ENCODE measurements at regions not wholly inside any gene's neighbourhood (a gene's known extent, or its start where the extent isn't known, plus 50 kb on each side); places are given as distances from the start of the nearest gene placed in this dataset.

DNA sequence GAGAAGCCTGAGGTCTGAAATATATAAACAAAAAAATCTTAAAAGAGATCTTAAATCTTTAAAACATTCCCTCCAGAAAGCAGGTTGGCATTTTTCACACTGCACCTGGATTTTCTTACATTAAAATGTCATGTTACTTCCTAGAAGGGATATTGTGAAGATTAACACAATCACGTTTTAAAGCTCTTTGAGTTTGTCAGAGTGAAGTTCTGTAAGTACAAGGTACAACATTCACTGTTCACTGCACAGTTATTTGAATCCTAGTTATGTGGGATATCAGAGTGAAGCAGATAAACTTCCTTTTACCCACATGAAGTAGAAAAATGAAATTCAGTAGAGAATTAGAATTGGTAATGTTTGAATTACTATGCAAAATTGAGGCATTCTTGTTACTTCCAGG, 353.6 kb upstream of the RGMB start:
- FAIRE-seq (no peak), DNase-seq (ENCODE audit: insufficient read length, low spot score) (no peak)
- TF ChIP-seq PAX5 (IDR thresholded peaks at IDR 0.05; ENCODE audit: insufficient read depth, low read length, severe bottlenecking) (no peak), POLR2A (IDR thresholded peaks at IDR 0.05; ENCODE audit: low read depth, low read length) (no peak), SPI1 (IDR thresholded peaks at IDR 0.05; ENCODE audit: low read depth, low read length) (no peak), POU2F2 (IDR thresholded peaks at IDR 0.05; ENCODE audit: low read depth, low read length) (no peak), TAF1 (IDR thresholded peaks at IDR 0.05; ENCODE audit: low read depth, low read length) (no peak), POLR2AphosphoS5 (IDR thresholded peaks at IDR 0.05; ENCODE audit: low read depth, low read length) (no peak)

DNA sequence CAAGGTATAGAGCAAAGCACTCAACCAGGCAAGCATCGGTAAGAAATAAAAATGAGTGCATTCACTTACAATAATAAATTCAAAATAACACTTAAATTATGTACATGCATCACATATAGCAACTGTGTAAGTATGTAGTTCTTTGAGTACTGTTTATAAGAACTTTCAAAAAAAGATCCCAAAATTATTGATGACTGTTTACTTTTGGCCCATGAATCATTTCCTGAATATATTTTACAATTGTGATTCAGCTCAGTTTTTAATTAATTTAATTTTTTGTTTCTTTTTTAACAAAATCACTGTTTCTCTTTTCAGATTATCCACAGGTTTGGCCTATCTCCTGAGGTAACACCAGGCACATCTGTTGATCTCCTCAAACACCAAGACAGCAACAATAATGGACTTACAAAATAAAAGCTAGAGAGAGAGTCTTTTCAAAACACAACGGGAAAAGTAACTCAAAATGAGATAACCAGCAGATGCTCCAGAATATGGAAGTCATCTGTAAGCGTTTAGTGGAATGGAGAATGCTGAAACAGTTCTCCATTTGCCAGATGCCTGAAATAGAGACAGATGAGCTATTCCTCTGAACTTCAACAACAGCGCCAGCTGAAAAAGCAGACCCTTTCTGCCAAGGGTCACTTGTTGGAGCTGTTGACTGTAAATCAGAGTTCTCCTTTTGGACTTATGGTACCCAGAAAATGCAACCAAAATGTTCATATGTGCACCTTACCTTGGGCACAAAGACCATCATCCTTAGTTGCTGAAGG, 348.6 kb upstream of the RGMB start:
- DNase-seq (ENCODE audit: insufficient read length, low spot score) = no peak
- FAIRE-seq = no peak
- TF ChIP-seq TAF1 (IDR thresholded peaks at IDR 0.05; ENCODE audit: low read depth, low read length) (no peak), POU2F2 (IDR thresholded peaks at IDR 0.05; ENCODE audit: low read depth, low read length) (no peak)

DNA sequence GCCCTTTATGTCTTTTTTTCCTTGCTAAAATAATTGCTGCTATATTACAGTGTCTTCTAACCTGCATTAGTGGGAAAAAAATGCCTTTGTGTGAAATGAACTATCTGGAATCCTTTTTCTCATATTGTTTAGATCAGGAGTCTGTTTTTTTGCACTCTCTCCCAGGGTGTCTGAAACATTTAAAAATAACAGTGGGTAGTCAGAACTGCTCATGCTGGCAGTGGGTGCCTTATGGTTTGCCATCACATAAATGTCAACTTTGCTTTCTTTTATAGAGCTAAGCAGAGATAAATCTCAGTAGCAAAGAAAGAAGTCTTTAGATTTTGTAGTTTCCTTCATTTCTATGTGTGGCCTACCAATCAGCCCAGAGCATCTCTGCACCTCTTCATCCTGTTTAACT, 347.8 kb upstream of the RGMB start:
- TF ChIP-seq POLR2AphosphoS5 (IDR thresholded peaks at IDR 0.05; ENCODE audit: low read depth, low read length) (no peak), TAF1 (IDR thresholded peaks at IDR 0.05; ENCODE audit: low read depth, low read length) (no peak), POU2F2 (IDR thresholded peaks at IDR 0.05; ENCODE audit: low read depth, low read length) (no peak), SPI1 (IDR thresholded peaks at IDR 0.05; ENCODE audit: low read depth, low read length) (no peak), POLR2A (IDR thresholded peaks at IDR 0.05; ENCODE audit: low read depth, low read length) (no peak), PAX5 (IDR thresholded peaks at IDR 0.05; ENCODE audit: insufficient read depth, low read length, severe bottlenecking) (no peak)
- DNase-seq (ENCODE audit: insufficient read length, low spot score) = no peak
- FAIRE-seq = no peak

DNA sequence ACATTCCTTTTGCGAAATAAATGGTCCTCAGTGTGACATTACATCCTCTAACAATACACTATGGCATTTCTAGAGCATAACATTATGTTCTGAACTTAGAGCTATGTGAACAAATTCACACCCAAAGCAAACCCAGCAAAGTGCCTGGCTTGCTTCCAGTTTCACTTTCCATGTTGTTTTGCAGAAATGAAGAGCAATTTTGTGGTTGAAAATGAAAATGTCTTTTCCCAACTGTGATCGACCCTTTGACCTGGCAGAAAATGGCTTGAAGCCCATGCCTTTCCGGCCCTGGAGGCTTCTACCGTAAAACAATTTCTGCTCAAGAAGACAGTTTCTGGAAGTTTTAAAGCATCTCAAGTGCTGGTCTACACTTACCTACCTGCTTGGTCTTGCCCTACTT, 344.7 kb upstream of the RGMB start:
- FAIRE-seq = no peak
- no peak for TF ChIP-seq POLR2AphosphoS5 (IDR thresholded peaks at IDR 0.05; ENCODE audit: low read depth, low read length)
- TF ChIP-seq TAF1 (IDR thresholded peaks at IDR 0.05; ENCODE audit: low read depth, low read length) = no peak
- TF ChIP-seq SPI1 (IDR thresholded peaks at IDR 0.05; ENCODE audit: low read depth, low read length) = no peak
- no peak for TF ChIP-seq POU2F2 (IDR thresholded peaks at IDR 0.05; ENCODE audit: low read depth, low read length)
- no peak for TF ChIP-seq POLR2A (IDR thresholded peaks at IDR 0.05; ENCODE audit: low read depth, low read length)
- TF ChIP-seq PAX5 (IDR thresholded peaks at IDR 0.05; ENCODE audit: insufficient read depth, low read length, severe bottlenecking) = no peak
- no peak for DNase-seq (ENCODE audit: insufficient read length, low spot score)

DNA sequence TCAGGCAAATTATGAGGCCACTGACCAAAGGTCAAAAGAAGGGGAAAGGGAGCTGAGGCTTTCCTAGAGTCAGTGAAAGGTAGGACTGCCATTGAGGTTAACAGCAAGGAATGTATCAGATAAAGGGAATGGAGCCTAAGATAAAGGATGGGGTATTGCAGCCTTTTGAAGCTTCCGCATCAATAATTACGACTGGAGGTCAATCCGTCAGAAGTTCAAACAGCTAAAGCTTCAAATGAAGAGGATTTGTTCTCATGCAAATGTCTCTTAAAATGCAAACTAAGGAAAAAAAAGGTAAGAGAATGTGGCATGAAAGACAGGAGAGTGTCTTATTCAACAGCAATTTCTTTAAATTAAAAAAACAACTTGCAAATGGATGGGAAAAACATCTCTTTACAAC, 341.1 kb upstream of the RGMB start:
- TF ChIP-seq PAX5 (IDR thresholded peaks at IDR 0.05; ENCODE audit: insufficient read depth, low read length, severe bottlenecking) (no peak), POU2F2 (IDR thresholded peaks at IDR 0.05; ENCODE audit: low read depth, low read length) (no peak), SPI1 (IDR thresholded peaks at IDR 0.05; ENCODE audit: low read depth, low read length) (no peak), POLR2A (IDR thresholded peaks at IDR 0.05; ENCODE audit: low read depth, low read length) (no peak), POLR2AphosphoS5 (IDR thresholded peaks at IDR 0.05; ENCODE audit: low read depth, low read length) (no peak), TAF1 (IDR thresholded peaks at IDR 0.05; ENCODE audit: low read depth, low read length) (no peak)
- no peak for DNase-seq (ENCODE audit: insufficient read length, low spot score)
- FAIRE-seq = no peak

DNA sequence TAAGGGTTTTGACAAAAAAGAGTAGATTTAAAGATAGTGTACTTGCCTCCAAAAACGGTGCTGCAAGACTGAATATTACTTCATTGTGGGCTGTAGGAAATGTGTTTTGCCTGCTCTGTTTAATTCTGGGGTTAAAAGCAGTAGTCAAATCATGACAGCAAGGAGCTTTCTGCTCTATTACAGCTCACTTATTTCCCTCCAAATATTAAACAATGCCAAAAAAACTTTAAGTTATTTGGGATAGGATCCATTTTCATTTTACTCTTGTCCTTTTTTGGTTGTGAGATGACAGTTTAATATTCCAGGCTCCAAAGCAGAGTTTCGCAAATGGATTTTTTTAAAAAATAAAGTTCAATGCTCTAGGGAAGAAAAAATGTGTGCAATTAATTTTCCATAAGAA, 340.4 kb upstream of the RGMB start:
- DNase-seq (ENCODE audit: insufficient read length, low spot score) (no peak), FAIRE-seq (no peak)
- TF ChIP-seq POLR2A (IDR thresholded peaks at IDR 0.05; ENCODE audit: low read depth, low read length) (no peak), TAF1 (IDR thresholded peaks at IDR 0.05; ENCODE audit: low read depth, low read length) (no peak), POU2F2 (IDR thresholded peaks at IDR 0.05; ENCODE audit: low read depth, low read length) (no peak), POLR2AphosphoS5 (IDR thresholded peaks at IDR 0.05; ENCODE audit: low read depth, low read length) (no peak), SPI1 (IDR thresholded peaks at IDR 0.05; ENCODE audit: low read depth, low read length) (no peak), PAX5 (IDR thresholded peaks at IDR 0.05; ENCODE audit: insufficient read depth, low read length, severe bottlenecking) (no peak)

DNA sequence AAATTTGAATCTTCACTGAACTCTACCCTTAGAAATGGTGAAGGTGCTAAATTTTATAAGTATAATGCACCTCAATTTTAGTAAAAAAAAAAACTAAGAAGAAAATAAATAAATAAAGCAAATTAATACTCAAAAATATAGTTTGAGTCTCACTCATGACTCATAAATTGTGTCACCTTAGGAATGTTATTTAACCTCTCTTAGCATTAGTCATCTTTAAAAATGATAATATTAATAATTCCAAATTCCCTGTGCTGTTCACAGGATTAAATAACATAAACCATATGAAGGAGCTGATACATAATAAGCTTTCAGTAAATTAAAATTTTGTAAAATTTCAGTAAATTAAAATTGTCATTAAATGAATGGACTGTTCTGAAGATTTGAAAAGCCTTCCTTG, 339.8 kb upstream of the RGMB start:
- DNase-seq (ENCODE audit: insufficient read length, low spot score) = no peak
- no peak for FAIRE-seq
- TF ChIP-seq POLR2AphosphoS5 (IDR thresholded peaks at IDR 0.05; ENCODE audit: low read depth, low read length) (no peak), SPI1 (IDR thresholded peaks at IDR 0.05; ENCODE audit: low read depth, low read length) (no peak), TAF1 (IDR thresholded peaks at IDR 0.05; ENCODE audit: low read depth, low read length) (no peak), POU2F2 (IDR thresholded peaks at IDR 0.05; ENCODE audit: low read depth, low read length) (no peak), PAX5 (IDR thresholded peaks at IDR 0.05; ENCODE audit: insufficient read depth, low read length, severe bottlenecking) (no peak), POLR2A (IDR thresholded peaks at IDR 0.05; ENCODE audit: low read depth, low read length) (no peak)

DNA sequence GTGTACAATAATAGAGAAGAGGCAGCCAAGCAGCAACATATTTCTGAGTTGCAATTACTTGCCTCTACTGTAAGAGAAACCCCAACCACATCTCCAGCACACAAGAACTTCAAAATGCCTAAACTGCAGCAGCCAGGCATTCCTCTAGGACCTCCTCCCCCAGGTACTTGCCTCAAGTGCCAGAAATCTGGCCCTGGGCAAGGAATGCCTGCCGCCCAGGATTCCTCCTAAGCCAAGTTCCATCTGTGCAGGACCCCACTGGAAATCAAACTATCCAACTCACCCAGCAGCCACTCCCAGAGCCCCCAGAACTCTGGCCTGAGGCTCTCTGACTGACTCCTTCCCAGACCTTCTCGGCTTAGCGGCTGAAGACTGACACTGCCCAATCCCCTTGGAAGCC, 336.8 kb upstream of the RGMB start:
- DNase-seq (ENCODE audit: insufficient read length, low spot score) (no peak), FAIRE-seq (no peak)
- TF ChIP-seq SPI1 (IDR thresholded peaks at IDR 0.05; ENCODE audit: low read depth, low read length) (no peak), PAX5 (IDR thresholded peaks at IDR 0.05; ENCODE audit: insufficient read depth, low read length, severe bottlenecking) (no peak), POLR2AphosphoS5 (IDR thresholded peaks at IDR 0.05; ENCODE audit: low read depth, low read length) (no peak), POU2F2 (IDR thresholded peaks at IDR 0.05; ENCODE audit: low read depth, low read length) (no peak), TAF1 (IDR thresholded peaks at IDR 0.05; ENCODE audit: low read depth, low read length) (no peak), POLR2A (IDR thresholded peaks at IDR 0.05; ENCODE audit: low read depth, low read length) (no peak)

DNA sequence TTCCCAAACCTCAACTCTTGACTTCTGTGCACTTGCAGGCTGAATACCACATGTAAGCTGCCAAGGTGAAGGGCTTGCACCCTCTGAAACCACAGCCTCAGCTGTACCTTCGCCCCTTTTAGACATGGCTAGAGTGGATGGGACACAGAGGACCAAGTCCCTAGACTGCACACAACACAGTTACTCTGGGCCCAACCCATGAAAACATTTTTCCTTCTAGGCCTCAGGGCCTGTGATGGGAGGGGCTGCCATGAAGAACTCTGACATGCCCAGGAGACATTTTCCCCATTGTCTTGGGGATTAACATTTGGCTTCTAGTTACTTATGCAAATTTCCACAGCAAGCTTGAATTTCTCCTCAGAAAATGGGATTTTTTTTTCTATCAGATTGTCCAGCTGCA, 331.0 kb upstream of the RGMB start:
- DNase-seq (ENCODE audit: insufficient read length, low spot score) (no peak), FAIRE-seq (no peak)
- no peak for TF ChIP-seq POU2F2 (IDR thresholded peaks at IDR 0.05; ENCODE audit: low read depth, low read length)
- TF ChIP-seq TAF1 (IDR thresholded peaks at IDR 0.05; ENCODE audit: low read depth, low read length) = no peak
- TF ChIP-seq SPI1 (IDR thresholded peaks at IDR 0.05; ENCODE audit: low read depth, low read length) = no peak
- no peak for TF ChIP-seq PAX5 (IDR thresholded peaks at IDR 0.05; ENCODE audit: insufficient read depth, low read length, severe bottlenecking)
- no peak for TF ChIP-seq POLR2A (IDR thresholded peaks at IDR 0.05; ENCODE audit: low read depth, low read length)
- no peak for TF ChIP-seq POLR2AphosphoS5 (IDR thresholded peaks at IDR 0.05; ENCODE audit: low read depth, low read length)

DNA sequence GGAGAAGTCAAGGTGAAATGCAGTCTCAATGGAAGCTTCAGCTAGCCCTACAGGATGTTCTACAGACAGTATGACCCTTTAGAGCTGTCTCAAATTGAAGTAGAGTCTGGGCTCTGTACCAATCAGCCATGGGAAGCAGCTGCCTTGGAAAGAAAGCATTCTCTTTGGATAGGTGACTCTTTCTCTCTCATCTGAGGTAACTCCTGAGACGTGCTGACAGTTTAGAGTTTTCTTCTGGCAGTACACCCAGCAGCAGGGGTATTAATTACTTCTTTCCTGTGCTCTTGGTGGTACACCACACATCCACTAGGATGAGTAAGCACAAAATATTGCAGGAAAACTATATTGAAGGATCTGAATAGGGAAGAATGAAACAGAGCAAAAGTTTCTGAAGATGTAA, 329.6 kb upstream of the RGMB start:
- no peak for DNase-seq (ENCODE audit: insufficient read length, low spot score)
- no peak for FAIRE-seq
- no peak for TF ChIP-seq POLR2AphosphoS5 (IDR thresholded peaks at IDR 0.05; ENCODE audit: low read depth, low read length)
- TF ChIP-seq POU2F2 (IDR thresholded peaks at IDR 0.05; ENCODE audit: low read depth, low read length) = no peak
- TF ChIP-seq PAX5 (IDR thresholded peaks at IDR 0.05; ENCODE audit: insufficient read depth, low read length, severe bottlenecking) = no peak
- no peak for TF ChIP-seq TAF1 (IDR thresholded peaks at IDR 0.05; ENCODE audit: low read depth, low read length)
- no peak for TF ChIP-seq POLR2A (IDR thresholded peaks at IDR 0.05; ENCODE audit: low read depth, low read length)
- no peak for TF ChIP-seq SPI1 (IDR thresholded peaks at IDR 0.05; ENCODE audit: low read depth, low read length)
